IMR-90 (cell line): ENCODE measurements at regions not wholly inside any gene's neighbourhood (a gene's known extent, or its start where the extent isn't known, plus 50 kb on each side); places are given as distances from the start of the nearest gene placed in this dataset.

ENCODE experiments used
- ATAC-seq: fragments of 200-7000 bp; cut with Tn5 transposase; 2 replicates; pipeline ENCODE4 v1.9.1; 2020; ENCODE audit warnings: low read depth, mild to moderate bottlenecking, moderate library complexity
- BruUV-seq: library from RNA; stranded (reverse); fragments of 400-500 nt; replicated peaks from 2 replicates; lab custom pipeline; 2021; lab: Mats Ljungman, UMichigan
- CTCF ChIA-PET: fragments of 300-600 bp; formaldehyde crosslinking; extraction: SDS; loops from one replicate; lab custom pipeline; 2021; ENCODE audit warnings: antibody characterized with exemption; lab: Yijun Ruan, JAX
- POLR2A ChIA-PET: fragments of 300-600 bp; sonication (Branson Sonifier 250); formaldehyde crosslinking; loops from one replicate; lab custom pipeline; 2022; ENCODE audit warnings: antibody characterized with exemption; ENCODE audit not compliant: unreplicated experiment; lab: Charles Lee
- DNase-seq: peaks from one replicate; pipeline ENCODE4 v3.0.0; 2013
- H2AFZ ChIP-seq: replicated peaks from 2 replicates; pipeline ENCODE3; 2013; ENCODE audit warnings: low read length, mild to moderate bottlenecking; ENCODE audit not compliant: poor library complexity
- H2AK5ac ChIP-seq: 2 replicates; pipeline ENCODE4 v1.6.1; 2013; ENCODE audit warnings: low read depth, low read length, inconsistent platforms
- H2AK9ac ChIP-seq: replicated peaks from 2 replicates; pipeline ENCODE3; 2013; ENCODE audit warnings: mild to moderate bottlenecking, low read depth, low read length, moderate library complexity; ENCODE audit not compliant: poor library complexity
- H2BK120ac ChIP-seq: 2 replicates; pipeline ENCODE4 v1.6.1; 2013; ENCODE audit warnings: low read depth, low read length, inconsistent platforms
- H2BK15ac ChIP-seq: 3 replicates; pipeline ENCODE4 v1.6.1; 2013; ENCODE audit warnings: low read depth, low read length, inconsistent platforms
- H2BK20ac ChIP-seq: 2 replicates; pipeline ENCODE4 v1.6.1; 2013; ENCODE audit warnings: low read depth, mild to moderate bottlenecking, inconsistent platforms, low read length, moderate library complexity
- H2BK5ac ChIP-seq: 2 replicates; pipeline ENCODE4 v1.6.1; 2013; ENCODE audit warnings: mild to moderate bottlenecking, low read depth, low read length, inconsistent platforms; ENCODE audit not compliant: poor library complexity, severe bottlenecking
- H3K14ac ChIP-seq: replicated peaks from 2 replicates; pipeline ENCODE4 v1.6.1; 2013; ENCODE audit warnings: low read depth, low read length, inconsistent platforms
- H3K18ac ChIP-seq: 2 replicates; pipeline ENCODE4 v1.6.1; 2013; ENCODE audit warnings: low read depth, low read length, control low read depth
- H3K23ac ChIP-seq: 2 replicates; pipeline ENCODE4 v1.6.1; 2013; ENCODE audit warnings: low read depth, low read length, inconsistent platforms
- H3K27ac ChIP-seq: 2 replicates; pipeline ENCODE4 v1.5.1; 2013; ENCODE audit warnings: mild to moderate bottlenecking, control low read depth, low read length; ENCODE audit not compliant: insufficient read depth
- H3K27me3 ChIP-seq: 2 replicates; pipeline ENCODE4 v1.6.1; 2013; ENCODE audit warnings: low read length; ENCODE audit not compliant: control insufficient read depth, insufficient read depth
- H3K36me3 ChIP-seq: 2 replicates; pipeline ENCODE4 v1.6.1; 2013; ENCODE audit warnings: low read length, mixed read lengths; ENCODE audit not compliant: control insufficient read depth, insufficient read depth
- H3K4ac ChIP-seq: 2 replicates; pipeline ENCODE4 v1.6.1; 2013; ENCODE audit warnings: low read depth, low read length, inconsistent platforms
- H3K4me1 ChIP-seq: 2 replicates; pipeline ENCODE4 v1.6.1; 2013; ENCODE audit warnings: low read length, mixed read lengths; ENCODE audit not compliant: control insufficient read depth, insufficient read depth
- H3K4me2 ChIP-seq: 2 replicates; pipeline ENCODE4 v1.6.1; 2013; ENCODE audit warnings: low read depth, mild to moderate bottlenecking, control low read depth, low read length, moderate library complexity
- H3K4me3 ChIP-seq: 2 replicates; pipeline ENCODE4 v1.5.1; 2013; ENCODE audit warnings: low read depth, mild to moderate bottlenecking, control low read depth, low read length, moderate library complexity; ENCODE audit not compliant: insufficient read depth
- H3K56ac ChIP-seq: 2 replicates; pipeline ENCODE4 v1.6.1; 2013; ENCODE audit warnings: low read length, inconsistent platforms; ENCODE audit not compliant: insufficient read depth; ENCODE audit errors: extremely low read depth
- H3K79me1 ChIP-seq, 2 experiments: 2 replicates each; pipeline ENCODE4 v1.6.1; 2013; ENCODE audit warnings: low read length in 2 of 2, inconsistent platforms in 1 of 2, low read depth in 1 of 2
- H3K9ac ChIP-seq: 2 replicates; pipeline ENCODE4 v1.6.1; 2013; ENCODE audit warnings: low read depth, low read length, control low read depth
- H3K9me1 ChIP-seq: 2 replicates; pipeline ENCODE4 v1.6.1; 2013; ENCODE audit warnings: low read length, inconsistent platforms; ENCODE audit not compliant: insufficient read depth
- H3K9me3 ChIP-seq: 2 replicates; pipeline ENCODE4 v1.6.1; 2013; ENCODE audit warnings: low read length; ENCODE audit not compliant: control insufficient read depth, insufficient read depth
- H4K20me1 ChIP-seq: 2 replicates; pipeline ENCODE4 v1.6.1; 2013; ENCODE audit warnings: low read length, inconsistent platforms; ENCODE audit not compliant: insufficient read depth
- H4K5ac ChIP-seq: 2 replicates; pipeline ENCODE4 v1.6.1; 2013; ENCODE audit warnings: mild to moderate bottlenecking, low read depth, low read length, control low read depth
- H4K8ac ChIP-seq, 2 experiments: 2 replicates each; pipeline ENCODE4 v1.6.1; 2013; ENCODE audit warnings: low read depth in 2 of 2, low read length in 2 of 2, control low read depth in 1 of 2, inconsistent platforms in 1 of 2
- H4K91ac ChIP-seq: 2 replicates; pipeline ENCODE4 v1.6.1; 2013; ENCODE audit warnings: low read depth, low read length, inconsistent platforms; ENCODE audit not compliant: insufficient read depth
- POLR2A ChIP-seq: IDR thresholded peaks from 2 replicates; pipeline ENCODE4 v1.6.1; 2012; ENCODE audit warnings: mild to moderate bottlenecking, low read depth, low read length
- RAD21 ChIP-seq: IDR thresholded peaks from 2 replicates; pipeline ENCODE4 v1.6.1; 2012; ENCODE audit warnings: low read length, improper control_type of control experiment
- RFX5 ChIP-seq: IDR thresholded peaks from 2 replicates; pipeline ENCODE4 v1.8.0; 2012; ENCODE audit warnings: low read depth, mild to moderate bottlenecking, low read length, moderate library complexity
- SMC3 ChIP-seq: fragments of 150-350 bp; IDR thresholded peaks from 2 replicates; pipeline ENCODE4 v1.6.1; 2016; ENCODE audit warnings: low read depth, mild to moderate bottlenecking, antibody characterized with exemption, low read length, moderate library complexity
- WGBS, 2 experiments: methylation state at CpG; one replicate each; pipeline versions ENCODE4 v1.1.5 to v1.1.7; 2013; ENCODE audit warnings: missing lambda C conversion rate in 2 of 2; ENCODE audit not compliant: insufficient read length in 1 of 2; ENCODE audit errors: extremely low coverage in 2 of 2; 5-methylcytosine and 5-hydroxymethylcytosine counted together
- dilution Hi-C: fragments of 300-500 bp; cut with HindIII; formaldehyde crosslinking; loops from one replicate; pipeline ENCODE4 v1.14.3; 2018; ENCODE audit warnings: low sequenced_read_pairs; ENCODE audit not compliant: unreplicated experiment
- in situ Hi-C: fragments of 300-500 bp; cut with MboI; formaldehyde crosslinking; loops from 3 replicates; pipeline ENCODE4 v1.14.3; 2019; ENCODE audit warnings: low sequenced_read_pairs, inconsistent platforms, mixed read lengths
- intact Hi-C: fragments of 100-400 bp; cut with micrococcal nuclease; formaldehyde crosslinking; loops from 2 replicates; pipeline ENCODE4 v1.10.0; 2022

DNA sequence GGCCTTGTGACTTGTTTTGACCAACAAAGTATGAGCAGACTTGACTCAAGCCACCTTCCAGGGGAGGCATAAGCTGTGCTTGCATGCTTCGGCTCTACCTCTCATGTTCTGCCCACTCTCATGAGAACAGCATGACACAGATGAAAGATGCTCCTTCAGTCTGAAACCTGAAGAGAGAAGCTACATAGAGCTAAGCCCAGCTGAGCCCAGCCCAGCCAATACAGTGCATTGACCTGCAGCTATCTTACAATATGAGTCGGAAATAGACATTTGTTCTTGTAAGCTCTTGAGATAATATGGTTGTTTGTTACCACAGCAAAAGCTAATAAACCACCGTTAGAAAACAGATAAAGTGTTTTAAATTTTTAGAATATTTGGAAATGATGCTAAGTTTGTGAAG is 426.7 kb upstream of the PKDCC start:
- in situ Hi-C loops (no loop called here), dilution Hi-C loops (no loop called here), intact Hi-C loops (no loop called here)
- CTCF ChIA-PET, result no interaction called here
- Histone ChIP-seq H2AK9ac (no peak overlapping the region), H4K8ac (no peak overlapping the region), H3K9me1 (no peaks in the 10 kb centered on the region), H2AK5ac (no peak overlapping the region), H3K9ac (no peak overlapping the region), H3K9me3 (peaks cover 2% of the 10 kb centered on the region; the same call in 1 of the 2 replicates), H2BK5ac (no peak overlapping the region), H3K56ac (no peak overlapping the region), H3K36me3 (no peaks in the 10 kb centered on the region), H3K4me1 (no peaks in the 10 kb centered on the region), H3K4me2 (no peak overlapping the region), H2BK15ac (no peak overlapping the region), H3K18ac (no peak overlapping the region), H3K4me3 (no peak overlapping the region), H3K4ac (no peak overlapping the region), H4K5ac (no peak overlapping the region), H4K20me1 (no peaks in the 10 kb centered on the region), H3K27ac (no peak overlapping the region), H4K91ac (no peak overlapping the region), H2AFZ (no peak overlapping the region), H3K23ac (no peak overlapping the region), H3K27me3 (no peaks in the 10 kb centered on the region), H3K79me1 (no peaks in the 10 kb centered on the region), H3K14ac (no peak overlapping the region), H2BK120ac (no peak overlapping the region), H2BK20ac (no peak overlapping the region)
- TF ChIP-seq POLR2A, result no peak
- no peak for TF ChIP-seq SMC3
- no peak for TF ChIP-seq RFX5
- TF ChIP-seq RAD21, result no peak
- ATAC-seq (no peak), DNase-seq (no peak)
- no CpG with 5 or more reads among the region's 3 CpGs for WGBS, 2 experiments
- BruUV-seq, result no TSS peak
- POLR2A ChIA-PET, result no interaction called here
